ENCODE measurements at regions not wholly inside any gene's neighbourhood (a gene's known extent, or its start where the extent isn't known, plus 50 kb on each side); places are given as distances from the start of the nearest gene placed in this dataset.

DNA sequence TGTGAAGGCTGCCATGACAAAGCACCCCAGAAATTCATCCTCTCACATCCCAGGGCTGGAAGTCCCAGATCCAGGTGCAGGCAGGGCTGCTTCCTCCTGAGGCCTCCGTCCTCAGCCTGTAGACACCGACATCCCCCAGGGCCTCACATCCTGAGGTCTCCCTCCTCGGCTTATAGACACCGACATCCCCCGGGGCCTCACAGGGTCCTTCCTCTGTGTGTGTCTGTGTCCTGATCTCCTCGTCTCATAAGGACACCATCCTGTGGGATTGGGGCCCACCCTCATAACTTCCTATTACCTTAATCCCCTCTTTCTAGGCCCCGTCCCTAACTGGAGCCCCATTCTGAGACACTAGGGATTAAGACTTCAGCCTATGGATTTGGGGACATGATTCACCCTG lies 92.0 kb upstream of the SNTG2 start:
- no peak for DNase-seq

DNA sequence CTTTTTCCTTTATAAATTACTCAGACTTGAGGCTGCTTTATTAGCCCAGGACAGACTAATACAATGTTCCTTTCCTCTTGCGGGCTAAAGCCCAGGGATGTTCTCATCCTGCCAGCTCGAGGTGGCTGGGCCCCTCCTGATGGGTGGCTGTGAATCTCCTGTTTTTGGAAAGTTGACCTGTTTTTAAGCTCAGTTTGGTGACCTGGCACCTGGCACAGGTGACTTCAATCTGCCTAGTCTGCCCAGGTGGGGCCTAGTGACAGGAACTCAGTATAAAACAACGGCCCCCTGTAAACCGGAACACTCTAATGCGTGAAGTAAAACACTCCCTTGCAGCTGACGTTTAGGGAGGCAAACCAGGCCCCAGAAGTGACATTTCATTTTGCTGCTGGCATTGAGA lies 92.7 kb upstream of the SNTG2 start:
- DNase-seq: no peak

DNA sequence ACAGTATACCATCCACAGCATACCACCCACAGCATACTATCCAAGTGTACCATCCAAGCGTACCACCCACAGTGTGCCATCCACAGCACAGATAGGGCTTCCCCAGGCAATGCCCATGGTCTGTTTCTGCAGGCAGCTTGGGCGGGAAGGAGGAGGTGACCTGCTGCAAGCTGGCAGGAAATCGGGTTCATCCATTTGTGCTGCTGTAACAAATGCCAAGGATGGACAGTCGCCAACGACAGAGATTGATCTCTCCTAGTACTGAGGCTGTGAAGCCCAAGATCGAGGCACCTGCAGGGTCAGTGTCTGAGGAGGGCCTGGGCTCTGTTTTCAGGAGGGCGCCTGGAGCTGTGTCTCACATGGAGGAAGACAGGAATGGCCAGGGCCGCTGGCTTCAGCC lies 93.6 kb upstream of the SNTG2 start:
- no peak for DNase-seq

DNA sequence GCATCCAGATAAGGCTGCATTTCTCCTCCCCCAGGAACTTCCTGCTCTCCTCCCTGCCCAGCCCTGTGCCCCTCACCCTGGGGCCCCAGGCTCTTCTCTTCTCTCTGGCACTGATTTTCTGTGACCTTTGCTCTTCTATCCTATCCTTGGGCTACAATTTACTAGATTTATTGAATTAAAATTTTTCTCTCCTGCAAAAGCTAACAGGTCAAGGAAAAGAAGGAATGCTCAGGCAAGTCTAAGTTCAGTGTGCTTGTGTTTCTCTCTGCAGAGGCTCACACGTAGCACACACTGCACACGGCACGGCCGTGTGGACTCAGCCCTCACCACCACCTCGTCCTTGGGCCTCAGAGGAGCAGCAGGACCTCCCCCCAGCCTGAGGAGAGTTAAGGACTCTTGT lies 94.2 kb upstream of the SNTG2 start:
- DNase-seq: no peak

DNA sequence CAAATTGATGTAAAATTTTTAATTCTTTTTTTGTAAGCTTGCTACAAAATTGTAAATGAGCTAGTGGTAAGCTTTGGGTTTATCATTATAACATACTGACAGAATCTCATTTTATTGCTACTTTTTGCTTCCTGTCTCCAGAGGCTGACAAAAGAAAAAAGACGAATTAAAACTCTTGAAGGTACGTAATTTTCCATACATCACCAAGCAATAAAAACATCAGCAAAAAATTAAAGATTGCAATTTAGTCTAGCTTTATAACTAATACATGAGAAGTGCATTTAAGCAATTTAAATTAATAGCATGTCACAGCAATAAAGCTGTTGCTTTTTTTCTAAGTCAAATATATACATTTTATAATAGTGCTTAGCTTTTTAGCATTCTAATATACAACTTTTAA lies 94.6 kb upstream of the SNTG2 start:
- DNase-seq: no peak

DNA sequence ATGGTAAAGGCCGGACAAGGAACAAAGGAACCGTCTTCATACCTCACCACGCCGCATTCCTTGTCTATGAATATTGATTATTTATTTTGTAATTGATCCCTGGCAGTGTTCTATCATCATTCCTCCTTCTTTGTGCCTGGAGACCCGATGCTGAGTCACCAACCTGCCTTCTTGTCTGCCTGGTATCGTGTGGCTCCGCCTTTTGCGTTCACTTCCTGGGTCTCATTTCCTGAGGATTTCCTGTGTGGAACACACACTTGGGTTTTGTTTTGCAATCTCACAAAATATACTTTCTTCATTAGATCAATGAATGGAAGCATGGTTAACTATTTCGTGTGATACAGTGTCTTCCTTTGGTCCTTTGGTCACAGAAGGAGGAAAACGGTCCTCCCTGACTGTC lies 95.5 kb upstream of the SNTG2 start:
- no peak for DNase-seq

DNA sequence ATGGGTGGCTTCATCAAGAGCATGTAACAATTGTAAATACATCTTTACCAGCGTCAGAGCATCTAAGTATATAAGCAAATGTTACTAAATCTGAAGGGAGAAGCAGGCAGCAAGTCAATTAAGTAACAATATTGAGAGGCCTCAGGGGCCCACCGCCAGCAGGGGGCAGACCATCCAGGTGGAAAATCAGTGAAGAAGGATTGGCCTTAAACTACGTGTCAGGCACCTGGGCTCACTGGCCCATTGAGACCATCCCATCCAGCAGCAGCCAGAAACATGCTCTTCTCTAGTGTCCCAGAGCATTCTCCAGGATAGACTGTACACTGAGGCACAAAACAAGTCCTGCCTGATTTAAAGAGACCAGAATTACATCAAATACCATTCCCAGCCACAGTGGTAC lies 96.2 kb upstream of the SNTG2 start:
- no peak for DNase-seq

DNA sequence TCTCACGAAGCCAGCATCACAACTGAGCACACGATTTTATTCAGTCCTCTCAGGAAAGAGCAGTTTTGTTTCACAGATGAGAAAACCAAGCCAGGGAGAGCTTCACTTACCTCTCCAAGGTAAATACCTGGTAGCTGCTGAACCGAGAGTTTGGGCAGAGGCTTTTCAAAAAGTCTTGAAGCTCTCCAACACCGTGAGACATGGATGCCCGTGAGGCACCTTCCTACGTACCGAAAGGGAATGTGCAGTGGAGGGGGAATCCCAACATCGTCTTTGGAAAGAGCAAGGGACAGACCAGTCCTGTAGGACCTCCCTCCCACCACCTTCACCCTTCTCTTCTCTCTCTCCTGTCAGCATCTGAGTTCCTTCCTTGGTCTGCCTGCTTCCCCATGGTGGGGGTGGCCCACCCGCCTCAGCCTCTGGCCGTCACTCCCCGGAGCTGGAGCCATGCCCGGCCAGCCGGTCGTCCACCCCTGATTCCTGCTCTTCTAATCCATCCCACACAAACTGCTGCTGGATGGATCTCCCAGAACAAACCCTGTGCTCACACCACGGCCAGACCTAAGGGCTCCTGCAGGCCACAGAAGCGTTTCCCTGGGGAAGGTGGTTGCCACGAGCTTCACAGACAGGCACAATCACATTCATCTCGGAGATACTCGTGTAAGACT lies 97.3 kb upstream of the SNTG2 start:
- DNase-seq: no peak

DNA sequence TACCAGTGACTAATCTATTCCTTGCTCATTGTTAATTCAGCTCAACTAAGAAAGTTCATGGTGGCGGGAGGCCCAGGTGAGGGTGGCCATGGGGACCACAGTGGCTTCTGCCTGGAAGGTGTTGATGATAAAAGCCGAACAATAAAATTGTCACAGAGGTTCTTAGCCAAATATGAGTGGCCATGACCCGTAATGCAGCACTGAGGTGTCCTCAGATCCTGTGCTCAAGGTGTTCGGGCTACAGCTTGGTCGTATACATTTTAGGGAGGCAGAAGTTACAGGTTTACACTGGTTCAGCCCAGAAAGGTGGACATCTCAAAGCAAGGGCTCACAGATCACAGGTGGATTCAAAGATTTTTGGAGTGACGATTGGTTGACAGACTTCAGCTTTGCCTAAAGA lies 98.5 kb upstream of the SNTG2 start:
- DNase-seq: no peak

DNA sequence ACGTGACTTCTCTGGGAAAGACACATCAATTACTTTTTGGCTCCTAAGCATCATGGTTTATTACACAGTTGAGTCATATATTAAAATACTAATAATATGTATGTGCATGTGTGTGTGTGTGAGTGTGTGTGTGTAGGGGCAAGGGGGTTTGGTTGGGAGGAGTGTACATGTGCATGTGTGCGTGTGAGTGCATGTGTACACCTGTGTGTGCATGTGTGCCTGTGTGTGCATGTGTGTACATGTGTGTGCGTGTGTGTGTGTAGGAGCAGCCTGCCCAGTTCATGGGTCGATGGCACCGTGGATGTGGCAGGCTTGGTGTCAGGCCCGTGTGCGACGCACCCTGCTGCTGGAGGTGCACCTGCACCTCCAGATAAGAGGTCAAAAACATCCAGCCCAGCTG lies 99.0 kb upstream of the SNTG2 start:
- DNase-seq: no peak

DNA sequence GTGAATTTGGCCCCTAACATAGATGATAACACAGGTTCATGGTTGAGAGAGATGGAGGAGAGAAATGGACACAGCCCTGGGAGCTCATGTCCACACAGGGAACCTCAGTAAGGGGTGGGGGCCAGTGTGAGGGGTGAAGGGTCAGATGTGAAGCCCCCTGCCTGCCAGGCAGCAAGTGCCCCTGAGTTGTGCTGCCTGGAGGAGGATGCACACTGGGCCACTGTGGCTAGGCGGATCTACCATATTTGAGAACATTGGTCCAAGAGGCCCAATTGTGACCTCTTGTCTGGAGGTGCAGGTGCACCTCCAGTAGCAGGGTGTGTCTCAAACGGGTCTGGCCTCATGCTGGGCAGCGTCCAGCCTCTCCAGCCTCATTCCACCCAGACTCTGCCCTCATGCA lies 99.6 kb upstream of the SNTG2 start:
- no peak for DNase-seq

DNA sequence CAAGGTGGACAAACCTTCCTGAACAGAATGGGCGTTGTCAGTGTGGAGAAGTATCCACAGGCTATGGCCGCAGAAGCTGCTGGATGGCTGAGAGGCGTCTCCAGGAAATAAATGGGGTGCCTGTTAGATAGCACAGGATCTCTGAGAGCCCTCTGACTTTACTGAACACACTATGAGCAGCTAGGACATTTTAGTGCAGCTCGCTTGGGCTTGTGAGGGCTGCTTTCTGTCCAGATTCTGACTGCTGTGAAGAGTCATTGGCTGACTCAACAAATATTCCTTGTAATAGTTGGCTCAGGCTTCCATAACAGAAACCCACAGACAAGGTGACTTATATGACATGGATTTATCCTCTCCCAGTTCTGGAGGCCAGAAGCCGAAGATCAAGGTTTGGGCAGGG lies 100.2 kb upstream of the SNTG2 start:
- no peak for DNase-seq

DNA sequence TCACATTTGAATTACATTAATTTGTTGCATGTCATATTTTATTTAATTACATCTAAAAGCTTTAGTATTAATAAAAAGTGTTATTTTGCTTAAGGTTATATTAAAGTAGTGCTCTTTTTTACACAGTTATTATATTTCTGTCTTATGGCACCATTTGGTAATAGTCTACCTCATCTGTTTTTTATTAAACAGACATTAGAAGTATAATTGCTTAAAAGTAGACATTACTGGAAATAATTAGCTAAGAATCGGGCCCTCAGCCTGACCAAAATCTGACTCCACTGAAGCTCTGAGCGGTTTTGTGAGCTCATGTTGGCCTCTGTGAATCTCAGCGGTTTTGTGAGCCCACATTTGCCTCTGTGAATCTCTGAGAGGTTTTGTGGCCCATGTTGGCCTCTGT lies 102.5 kb upstream of the SNTG2 start:
- no peak for DNase-seq

DNA sequence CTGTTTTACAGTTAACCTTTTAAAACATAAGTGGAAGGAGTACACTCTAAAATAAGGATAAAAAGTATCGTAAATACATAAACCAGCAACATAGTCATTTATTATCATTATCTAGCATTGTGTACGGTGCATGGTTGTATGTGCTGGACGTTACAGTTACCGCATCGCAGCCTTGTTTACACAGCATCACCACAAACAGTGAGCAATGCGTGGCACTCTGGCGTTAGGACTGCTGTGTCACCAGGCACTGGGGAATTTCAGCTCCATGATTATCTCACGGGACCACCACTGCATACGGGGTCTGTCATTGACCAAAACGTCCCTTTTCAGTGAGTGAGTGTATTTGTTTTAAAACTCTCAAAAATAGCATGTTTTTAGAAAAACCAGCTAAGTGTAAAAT lies 103.0 kb upstream of the SNTG2 start:
- no peak for DNase-seq

DNA sequence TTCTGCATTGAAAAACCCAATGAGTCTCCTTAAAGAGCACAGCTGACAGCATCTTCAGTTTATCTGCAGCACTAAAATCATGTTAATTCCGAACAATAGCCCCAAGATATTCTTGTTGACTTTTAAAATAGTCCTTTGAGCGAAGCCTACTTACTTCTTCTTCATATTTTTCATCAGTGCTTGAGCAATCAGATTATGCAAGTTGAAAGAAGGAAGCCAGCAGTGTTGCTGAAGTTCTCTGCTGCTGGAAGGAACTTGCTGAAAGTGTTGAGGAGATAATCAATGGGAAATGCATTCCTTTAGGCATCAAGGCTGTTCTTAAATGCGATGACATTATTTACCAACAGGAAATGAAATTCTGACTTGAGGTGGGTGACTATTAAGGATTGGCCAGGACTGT lies 105.9 kb upstream of the SNTG2 start:
- no peak for DNase-seq

DNA sequence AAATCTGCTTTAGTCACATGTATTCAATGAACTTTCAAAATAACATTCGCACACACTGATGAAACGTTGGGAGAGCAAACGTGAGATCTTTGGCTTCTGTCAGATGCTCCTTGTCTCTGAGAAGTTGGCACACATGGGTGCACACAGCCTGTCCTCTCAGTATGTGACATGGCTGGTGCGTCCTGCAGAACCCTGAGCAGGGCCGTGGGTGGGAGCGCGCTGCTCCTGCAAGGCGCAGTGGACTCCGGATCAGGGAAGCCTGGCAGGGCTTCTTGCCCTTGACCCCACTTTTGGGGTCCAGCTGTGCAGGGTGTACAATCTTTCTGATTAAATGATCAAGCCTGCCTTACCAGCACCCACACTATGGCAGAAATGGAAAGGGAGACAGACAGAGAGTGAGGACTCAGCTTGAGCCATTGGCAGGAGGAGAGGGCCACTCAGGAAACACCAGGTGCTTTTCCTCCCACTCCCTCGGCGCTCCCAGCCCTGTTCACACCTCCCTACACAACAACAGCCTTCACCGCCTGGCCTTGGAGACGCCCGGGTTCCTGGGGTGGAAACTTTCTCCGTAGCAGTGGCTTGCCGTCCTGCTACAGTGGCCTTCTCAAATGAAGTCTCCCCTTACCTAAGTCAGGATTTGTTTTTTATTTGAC lies 108.4 kb upstream of the SNTG2 start:
- no peak for DNase-seq

DNA sequence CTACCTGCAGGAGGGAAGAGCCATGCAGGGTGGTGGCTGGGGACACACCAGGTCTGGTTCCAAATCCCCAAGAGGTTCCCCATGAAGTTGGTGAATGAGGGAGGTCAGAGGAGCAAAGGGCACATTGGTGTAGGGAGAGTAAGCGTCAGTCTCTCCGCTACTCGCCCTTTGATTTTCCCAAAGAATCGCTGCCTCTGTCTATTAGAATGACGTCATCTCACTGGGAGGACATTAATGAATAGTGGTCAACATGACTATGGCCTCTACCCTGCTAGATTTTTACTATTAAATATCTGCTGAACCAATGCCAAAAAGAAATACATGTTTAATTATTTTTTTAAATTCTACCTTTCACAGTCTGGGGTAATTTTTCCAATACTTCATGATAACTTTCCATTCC lies 109.6 kb upstream of the SNTG2 start:
- DNase-seq: no peak

DNA sequence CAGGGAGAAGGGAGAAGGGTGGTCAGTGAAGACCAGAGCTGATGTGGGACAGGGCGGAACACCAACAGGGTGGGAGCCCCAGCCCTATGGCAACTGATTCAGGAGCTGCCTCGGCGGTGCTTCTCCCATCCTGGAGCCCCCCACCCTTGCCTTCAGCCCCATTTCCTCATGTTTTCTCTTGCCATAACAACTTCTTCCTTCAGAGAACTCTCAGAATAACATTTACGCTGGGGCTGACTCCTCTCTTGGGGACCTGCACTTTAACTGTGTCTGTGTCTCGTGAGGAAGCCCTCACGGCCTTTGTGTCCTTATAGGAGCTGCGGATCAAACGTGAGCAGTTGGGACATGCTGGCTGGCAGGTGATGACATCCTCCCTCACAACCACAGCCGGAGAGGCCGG lies 116.4 kb upstream of the SNTG2 start:
- no peak for DNase-seq

DNA sequence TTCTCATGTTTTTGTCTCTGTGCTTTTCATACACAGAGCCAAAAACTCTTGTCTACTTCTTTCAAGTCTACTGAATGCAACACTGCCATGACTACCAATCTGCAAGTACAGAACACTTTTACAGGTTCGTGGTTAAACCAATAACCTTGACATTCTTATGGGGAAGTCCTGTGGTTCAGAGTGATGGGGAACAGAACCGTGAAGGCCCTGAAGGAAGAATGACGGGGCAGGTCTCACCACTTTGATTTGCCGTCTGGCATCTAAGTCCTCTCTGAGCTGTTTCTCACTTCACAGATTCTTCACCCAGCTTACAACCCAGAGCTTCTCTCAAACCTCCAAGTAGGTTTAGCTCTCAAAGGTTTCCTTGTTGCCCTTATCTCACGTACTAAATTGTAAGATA lies 117.5 kb upstream of the SNTG2 start:
- no peak for DNase-seq

DNA sequence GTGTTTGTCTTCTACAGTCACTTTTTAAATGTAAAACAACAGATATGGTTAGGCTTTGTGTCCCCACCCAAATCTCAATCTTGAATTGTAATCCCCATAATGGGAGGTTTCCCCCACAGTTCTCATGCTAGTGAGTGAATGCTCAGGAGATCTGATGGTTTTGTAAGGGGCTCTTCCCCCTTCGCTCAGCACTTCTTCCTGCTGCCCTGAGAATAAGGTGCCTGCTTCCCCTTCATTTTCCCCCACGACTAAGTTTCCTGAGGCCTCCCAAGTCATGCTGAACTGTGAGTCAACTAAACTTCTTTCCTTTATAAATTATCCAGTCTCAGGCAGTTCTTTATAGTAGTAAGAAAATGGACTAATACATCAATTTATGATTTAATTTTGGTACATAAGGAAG lies 118.0 kb upstream of the SNTG2 start:
- DNase-seq: no peak

DNA sequence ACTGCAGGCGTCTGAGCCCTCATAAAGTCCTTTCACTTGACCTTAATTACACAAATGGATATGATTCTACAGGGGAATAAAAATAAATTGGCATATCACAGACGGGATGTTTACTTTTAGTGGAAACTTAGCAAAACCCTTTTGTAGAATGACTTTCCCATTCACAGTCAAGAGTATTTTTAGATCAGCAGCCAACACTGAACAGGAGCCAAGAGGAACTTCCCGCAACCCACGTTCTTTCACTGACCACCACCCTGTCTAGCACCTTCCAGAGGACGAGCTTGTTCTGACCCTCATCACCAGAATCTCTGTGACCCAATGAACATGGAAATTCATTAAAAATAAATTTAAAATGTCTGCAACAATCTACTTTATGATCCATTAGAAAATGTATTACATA lies 119.0 kb upstream of the SNTG2 start:
- peak; percentile 7 for DNase-seq

DNA sequence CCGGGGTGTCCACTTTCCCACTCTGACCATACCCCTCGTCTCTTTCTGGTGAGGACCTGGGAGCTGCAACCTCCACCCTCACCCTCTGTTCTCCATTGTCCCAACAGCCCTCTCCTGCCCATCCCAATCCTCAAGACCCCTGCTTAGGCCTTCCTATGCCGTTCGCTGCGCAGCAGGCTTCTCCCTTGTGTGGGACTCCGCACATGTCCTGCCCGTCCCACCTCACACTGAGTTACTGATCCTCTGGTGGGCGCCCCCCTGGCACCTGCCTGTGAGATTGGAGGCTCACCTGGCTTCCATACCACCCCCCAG lies 119.5 kb upstream of the SNTG2 start:
- no peak for DNase-seq

DNA sequence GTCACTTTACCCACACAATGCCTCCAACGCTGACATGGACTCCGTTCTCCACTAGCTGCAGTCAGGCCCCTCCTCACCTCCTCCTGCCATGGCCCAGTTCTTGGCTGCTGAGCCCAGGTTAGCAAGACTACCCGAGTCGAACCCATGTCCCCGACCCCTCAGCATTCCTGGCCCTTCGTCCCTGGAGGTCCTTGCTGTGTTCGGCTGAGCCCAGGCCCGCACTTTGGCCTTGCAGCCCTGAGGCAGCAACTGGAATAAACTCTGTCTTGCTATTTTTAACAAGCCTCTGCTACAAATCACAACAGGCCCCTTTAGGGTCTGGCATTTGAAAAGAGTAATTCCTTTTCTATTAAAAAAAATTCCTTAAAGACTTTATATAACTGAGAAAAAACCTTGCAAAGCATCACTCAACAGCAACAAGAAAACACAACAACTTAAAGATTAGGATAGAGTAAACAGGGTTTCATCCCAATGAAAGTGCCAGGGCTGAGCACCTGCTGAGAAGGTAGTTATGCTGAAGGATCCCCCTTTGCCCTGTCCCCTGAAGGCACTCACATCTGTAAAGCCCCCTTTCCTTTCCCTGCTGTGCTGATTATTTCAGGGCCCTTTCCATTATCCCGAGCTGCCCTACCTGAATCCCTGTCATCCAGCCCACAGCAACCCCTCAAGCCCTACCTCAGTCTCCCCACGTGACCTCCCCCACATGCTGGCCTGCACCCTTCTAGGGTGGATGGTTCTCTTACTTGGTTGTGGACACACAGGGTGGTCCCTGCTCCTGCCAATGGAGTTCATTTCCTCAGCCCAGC lies 120.0 kb upstream of the SNTG2 start:
- DNase-seq: no peak

DNA sequence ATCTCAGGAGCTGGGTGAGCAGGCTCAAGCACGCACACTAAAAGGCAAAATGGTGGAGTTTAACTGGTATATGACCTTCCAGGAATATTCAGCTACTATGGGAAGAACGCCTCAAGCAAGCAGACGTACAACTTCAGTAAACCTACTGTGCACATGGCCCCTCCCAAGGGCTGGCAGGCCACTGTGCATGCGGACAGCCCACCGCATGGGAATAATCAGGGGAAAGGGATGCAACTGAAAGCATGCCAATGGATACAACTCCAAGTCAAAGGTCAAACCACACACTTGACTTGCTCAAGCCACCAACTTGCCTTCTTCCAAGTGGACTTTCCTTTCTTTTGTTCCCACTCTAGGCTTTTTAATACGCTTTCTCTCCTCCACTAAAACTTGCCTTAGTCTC lies 121.6 kb upstream of the SNTG2 start:
- DNase-seq: no peak
